ENCODE measurements at regions not wholly inside any gene's neighbourhood (a gene's known extent, or its start where the extent isn't known, plus 50 kb on each side); places are given as distances from the start of the nearest gene placed in this dataset.

- no peak overlapping the region for H4K8ac ChIP-seq (ENCODE audit: low read depth, low read length)
- WGBS (ENCODE audit: extremely low coverage, insufficient coverage, low lambda C conversion rate), result no CpG with 5 or more reads among the region's 3 CpGs
- H2BK15ac ChIP-seq (replicated peaks; ENCODE audit: low read depth), result no peak overlapping the region
- H3K23ac ChIP-seq (ENCODE audit: low read length), result no peak overlapping the region
- peak; percentile 22 for DNase-seq
- no peaks in the 10 kb centered on the region for H3K27me3 ChIP-seq (ENCODE audit: insufficient read depth, low read length, poor library complexity)
- H2BK120ac ChIP-seq (ENCODE audit: low read depth, low read length), result no peak overlapping the region
- H3K27ac ChIP-seq (ENCODE audit: low read depth, low read length), result no peak overlapping the region
- H3K4me1 ChIP-seq (ENCODE audit: control insufficient read depth, low read depth, low read length), result no peaks in the 10 kb centered on the region
- H3K56ac ChIP-seq (ENCODE audit: low read length), result no peak overlapping the region
- no peak overlapping the region for H2AK5ac ChIP-seq (ENCODE audit: low read length)
- no peak overlapping the region for H2BK5ac ChIP-seq (ENCODE audit: low read length)
- no peak overlapping the region for H3K4ac ChIP-seq (ENCODE audit: low read depth, low read length)
- no peak overlapping the region for H4K5ac ChIP-seq (ENCODE audit: low read length)
- no peak overlapping the region for H3K18ac ChIP-seq (ENCODE audit: low read length)
- H3K36me3 ChIP-seq (ENCODE audit: control insufficient read depth, insufficient read depth, low read length), result no peaks in the 10 kb centered on the region
- no peaks in the 10 kb centered on the region for H3K79me2 ChIP-seq (ENCODE audit: control insufficient read depth, insufficient read depth, low read length)
- no peak overlapping the region for H3K4me2 ChIP-seq (ENCODE audit: low read length)
- H3K79me1 ChIP-seq (ENCODE audit: low read length), result no peaks in the 10 kb centered on the region
- no peak overlapping the region for H3K4me3 ChIP-seq (ENCODE audit: low read length)
- no peak overlapping the region for H3K9ac ChIP-seq (ENCODE audit: low read length)
These were observed 118.2 kb upstream of the RAP2B start for GRCh38 chr3:153043729-153044328.

- Histone ChIP-seq H3K27ac (ENCODE audit: low read depth, low read length) (no peak overlapping the region), H2BK15ac (replicated peaks; ENCODE audit: low read depth) (no peak overlapping the region), H3K23ac (ENCODE audit: low read length) (no peak overlapping the region), H3K27me3 (ENCODE audit: insufficient read depth, low read length, poor library complexity) (no peaks in the 10 kb centered on the region), H3K79me2 (ENCODE audit: control insufficient read depth, insufficient read depth, low read length) (no peaks in the 10 kb centered on the region), H2BK5ac (ENCODE audit: low read length) (no peak overlapping the region), H3K18ac (ENCODE audit: low read length) (no peak overlapping the region), H4K8ac (ENCODE audit: low read depth, low read length) (no peak overlapping the region), H3K9ac (ENCODE audit: low read length) (no peak overlapping the region), H3K36me3 (ENCODE audit: control insufficient read depth, insufficient read depth, low read length) (no peaks in the 10 kb centered on the region), H3K4me1 (ENCODE audit: control insufficient read depth, low read depth, low read length) (no peaks in the 10 kb centered on the region), H3K56ac (ENCODE audit: low read length) (no peak overlapping the region), H3K4ac (ENCODE audit: low read depth, low read length) (no peak overlapping the region), H3K4me2 (ENCODE audit: low read length) (no peak overlapping the region), H4K5ac (ENCODE audit: low read length) (no peak overlapping the region), H2AK5ac (ENCODE audit: low read length) (no peak overlapping the region), H3K79me1 (ENCODE audit: low read length) (no peaks in the 10 kb centered on the region), H2BK120ac (ENCODE audit: low read depth, low read length) (no peak overlapping the region), H3K4me3 (ENCODE audit: low read length) (no peak overlapping the region)
- no peak for DNase-seq
These were observed 116.9 kb upstream of the RAP2B start for GRCh38 chr3:153045150-153045549.

GRCh38 chr3:153050978-153051377, 111.0 kb upstream of the RAP2B start:
- Histone ChIP-seq H2BK120ac (ENCODE audit: low read depth, low read length) (no peak overlapping the region), H3K9ac (ENCODE audit: low read length) (no peak overlapping the region), H4K8ac (ENCODE audit: low read depth, low read length) (no peak overlapping the region), H2BK15ac (replicated peaks; ENCODE audit: low read depth) (no peak overlapping the region), H3K4me2 (ENCODE audit: low read length) (no peak overlapping the region), H3K4me3 (ENCODE audit: low read length) (no peak overlapping the region), H3K79me2 (ENCODE audit: control insufficient read depth, insufficient read depth, low read length) (no peaks in the 10 kb centered on the region), H3K27me3 (ENCODE audit: insufficient read depth, low read length, poor library complexity) (no peaks in the 10 kb centered on the region), H4K5ac (ENCODE audit: low read length) (no peak overlapping the region), H3K36me3 (ENCODE audit: control insufficient read depth, insufficient read depth, low read length) (no peaks in the 10 kb centered on the region), H3K56ac (ENCODE audit: low read length) (no peak overlapping the region), H3K4ac (ENCODE audit: low read depth, low read length) (no peak overlapping the region), H3K23ac (ENCODE audit: low read length) (no peak overlapping the region), H3K79me1 (ENCODE audit: low read length) (no peaks in the 10 kb centered on the region), H3K18ac (ENCODE audit: low read length) (no peak overlapping the region), H2BK5ac (ENCODE audit: low read length) (no peak overlapping the region), H2AK5ac (ENCODE audit: low read length) (no peak overlapping the region), H3K4me1 (ENCODE audit: control insufficient read depth, low read depth, low read length) (no peaks in the 10 kb centered on the region), H3K27ac (ENCODE audit: low read depth, low read length) (no peak overlapping the region)
- no CpG with 5 or more reads among the region's 6 CpGs for WGBS (ENCODE audit: extremely low coverage, insufficient coverage, low lambda C conversion rate)
- DNase-seq, result no peak

- Histone ChIP-seq H3K79me1 (ENCODE audit: low read length) (no peaks in the 10 kb centered on the region), H3K56ac (ENCODE audit: low read length) (no peak overlapping the region), H2BK5ac (ENCODE audit: low read length) (no peak overlapping the region), H3K4me1 (ENCODE audit: control insufficient read depth, low read depth, low read length) (no peaks in the 10 kb centered on the region), H3K18ac (ENCODE audit: low read length) (no peak overlapping the region), H3K4ac (ENCODE audit: low read depth, low read length) (no peak overlapping the region), H2BK15ac (replicated peaks; ENCODE audit: low read depth) (no peak overlapping the region), H3K4me2 (ENCODE audit: low read length) (no peak overlapping the region), H3K23ac (ENCODE audit: low read length) (no peak overlapping the region), H4K8ac (ENCODE audit: low read depth, low read length) (no peak overlapping the region), H3K4me3 (ENCODE audit: low read length) (no peak overlapping the region), H3K9ac (ENCODE audit: low read length) (no peak overlapping the region), H2AK5ac (ENCODE audit: low read length) (no peak overlapping the region), H4K5ac (ENCODE audit: low read length) (no peak overlapping the region), H3K79me2 (ENCODE audit: control insufficient read depth, insufficient read depth, low read length) (no peaks in the 10 kb centered on the region), H3K36me3 (ENCODE audit: control insufficient read depth, insufficient read depth, low read length) (no peaks in the 10 kb centered on the region), H3K27ac (ENCODE audit: low read depth, low read length) (no peak overlapping the region), H3K27me3 (ENCODE audit: insufficient read depth, low read length, poor library complexity) (no peaks in the 10 kb centered on the region), H2BK120ac (ENCODE audit: low read depth, low read length) (no peak overlapping the region)
- DNase-seq, result no peak
- no CpG with 5 or more reads among the region's 6 CpGs for WGBS (ENCODE audit: extremely low coverage, insufficient coverage, low lambda C conversion rate)
These were observed 110.5 kb upstream of the RAP2B start for GRCh38 chr3:153051427-153052095.

GRCh38 chr3:153052096-153052460, 109.9 kb upstream of the RAP2B start:
- no CpG with 5 or more reads among the region's 4 CpGs for WGBS (ENCODE audit: extremely low coverage, insufficient coverage, low lambda C conversion rate)
- H2BK120ac ChIP-seq (ENCODE audit: low read depth, low read length), result no peak overlapping the region
- no peak overlapping the region for H3K56ac ChIP-seq (ENCODE audit: low read length)
- no peak for DNase-seq
- H3K4ac ChIP-seq (ENCODE audit: low read depth, low read length), result no peak overlapping the region
- H2AK5ac ChIP-seq (ENCODE audit: low read length), result no peak overlapping the region
- H2BK5ac ChIP-seq (ENCODE audit: low read length), result no peak overlapping the region
- H3K18ac ChIP-seq (ENCODE audit: low read length), result no peak overlapping the region
- no peaks in the 10 kb centered on the region for H3K4me1 ChIP-seq (ENCODE audit: control insufficient read depth, low read depth, low read length)
- H3K4me2 ChIP-seq (ENCODE audit: low read length), result no peak overlapping the region
- no peak overlapping the region for H3K9ac ChIP-seq (ENCODE audit: low read length)
- no peak overlapping the region for H3K27ac ChIP-seq (ENCODE audit: low read depth, low read length)
- H3K27me3 ChIP-seq (ENCODE audit: insufficient read depth, low read length, poor library complexity), result no peaks in the 10 kb centered on the region
- H3K79me1 ChIP-seq (ENCODE audit: low read length), result no peaks in the 10 kb centered on the region
- H4K5ac ChIP-seq (ENCODE audit: low read length), result no peak overlapping the region
- no peak overlapping the region for H3K4me3 ChIP-seq (ENCODE audit: low read length)
- no peaks in the 10 kb centered on the region for H3K79me2 ChIP-seq (ENCODE audit: control insufficient read depth, insufficient read depth, low read length)
- no peaks in the 10 kb centered on the region for H3K36me3 ChIP-seq (ENCODE audit: control insufficient read depth, insufficient read depth, low read length)
- no peak overlapping the region for H2BK15ac ChIP-seq (replicated peaks; ENCODE audit: low read depth)
- no peak overlapping the region for H4K8ac ChIP-seq (ENCODE audit: low read depth, low read length)
- no peak overlapping the region for H3K23ac ChIP-seq (ENCODE audit: low read length)

- no peak for DNase-seq
- no peak overlapping the region for H4K5ac ChIP-seq (ENCODE audit: low read length)
- no peak overlapping the region for H3K4me3 ChIP-seq (ENCODE audit: low read length)
These were observed 106.8 kb upstream of the RAP2B start for GRCh38 chr3:153055217-153055616.

More at GRCh38 chr3:153055217-153055616, 106.8 kb upstream of the RAP2B start:
- no peak overlapping the region for H3K4ac ChIP-seq (ENCODE audit: low read depth, low read length)
- no peaks in the 10 kb centered on the region for H3K79me2 ChIP-seq (ENCODE audit: control insufficient read depth, insufficient read depth, low read length)
- no peak overlapping the region for H2BK120ac ChIP-seq (ENCODE audit: low read depth, low read length)
- H3K56ac ChIP-seq (ENCODE audit: low read length), result no peak overlapping the region
- H2AK5ac ChIP-seq (ENCODE audit: low read length), result no peak overlapping the region
- no peak overlapping the region for H3K4me2 ChIP-seq (ENCODE audit: low read length)
- H3K23ac ChIP-seq (ENCODE audit: low read length), result no peak overlapping the region
- H4K8ac ChIP-seq (ENCODE audit: low read depth, low read length), result no peak overlapping the region
- no peak overlapping the region for H2BK5ac ChIP-seq (ENCODE audit: low read length)
- no peaks in the 10 kb centered on the region for H3K79me1 ChIP-seq (ENCODE audit: low read length)
- no peak overlapping the region for H2BK15ac ChIP-seq (replicated peaks; ENCODE audit: low read depth)
- no CpG with 5 or more reads among the region's 5 CpGs for WGBS (ENCODE audit: extremely low coverage, insufficient coverage, low lambda C conversion rate)
- H3K27me3 ChIP-seq (ENCODE audit: insufficient read depth, low read length, poor library complexity), result no peaks in the 10 kb centered on the region
- H3K36me3 ChIP-seq (ENCODE audit: control insufficient read depth, insufficient read depth, low read length), result no peaks in the 10 kb centered on the region
- H3K27ac ChIP-seq (ENCODE audit: low read depth, low read length), result no peak overlapping the region
- H3K9ac ChIP-seq (ENCODE audit: low read length), result no peak overlapping the region
- H3K18ac ChIP-seq (ENCODE audit: low read length), result no peak overlapping the region
- H3K4me1 ChIP-seq (ENCODE audit: control insufficient read depth, low read depth, low read length), result no peaks in the 10 kb centered on the region

Measured in mesendoderm (in vitro differentiated cells).